Lower leg skin (tissue), 3 donors: ENCODE measurements at regions not wholly inside any gene's neighbourhood (a gene's known extent, or its start where the extent isn't known, plus 50 kb on each side); places are given as distances from the start of the nearest gene placed in this dataset.

Source experiments
- POLR2A ChIP-seq, 2 donors: fragments of 450-650 bp; IDR thresholded peaks; one replicate each; pipeline ENCODE4 v1.6.1; 2016 to 2017; ENCODE audit warnings: antibody characterized with exemption in 2 of 2, mild to moderate bottlenecking in 1 of 2, moderate library complexity in 1 of 2
- TF ChIP-seq, protein P1 (sequence below), 3 donors: fragments of 450-650 bp; IDR thresholded peaks; one replicate each; pipeline ENCODE4 v1.5.1; 2016; ENCODE audit warnings: antibody characterized with exemption in 3 of 3, mild to moderate bottlenecking in 3 of 3, moderate library complexity in 2 of 3

DNA sequence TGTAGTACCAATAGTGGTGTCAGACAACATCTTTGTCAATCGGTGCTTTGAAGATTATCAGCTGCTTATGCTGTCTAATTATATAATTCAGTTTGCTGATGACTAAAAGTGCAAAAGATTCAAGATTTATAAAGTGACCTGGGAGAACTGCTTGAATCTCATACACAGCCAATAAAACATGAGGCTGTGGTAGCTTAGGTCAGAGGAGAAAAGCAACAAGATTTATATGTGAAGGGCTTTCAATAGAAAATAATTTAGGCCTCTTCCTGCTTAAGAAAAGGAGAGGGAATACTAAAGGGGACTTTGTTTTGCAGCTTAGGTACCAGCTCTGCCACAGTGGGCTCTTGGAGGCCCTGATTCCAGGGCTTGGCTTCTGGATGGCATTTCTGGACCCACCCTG lies 111.0 kb upstream of the MAD2L1 start:
- TF ChIP-seq, protein P1, sequence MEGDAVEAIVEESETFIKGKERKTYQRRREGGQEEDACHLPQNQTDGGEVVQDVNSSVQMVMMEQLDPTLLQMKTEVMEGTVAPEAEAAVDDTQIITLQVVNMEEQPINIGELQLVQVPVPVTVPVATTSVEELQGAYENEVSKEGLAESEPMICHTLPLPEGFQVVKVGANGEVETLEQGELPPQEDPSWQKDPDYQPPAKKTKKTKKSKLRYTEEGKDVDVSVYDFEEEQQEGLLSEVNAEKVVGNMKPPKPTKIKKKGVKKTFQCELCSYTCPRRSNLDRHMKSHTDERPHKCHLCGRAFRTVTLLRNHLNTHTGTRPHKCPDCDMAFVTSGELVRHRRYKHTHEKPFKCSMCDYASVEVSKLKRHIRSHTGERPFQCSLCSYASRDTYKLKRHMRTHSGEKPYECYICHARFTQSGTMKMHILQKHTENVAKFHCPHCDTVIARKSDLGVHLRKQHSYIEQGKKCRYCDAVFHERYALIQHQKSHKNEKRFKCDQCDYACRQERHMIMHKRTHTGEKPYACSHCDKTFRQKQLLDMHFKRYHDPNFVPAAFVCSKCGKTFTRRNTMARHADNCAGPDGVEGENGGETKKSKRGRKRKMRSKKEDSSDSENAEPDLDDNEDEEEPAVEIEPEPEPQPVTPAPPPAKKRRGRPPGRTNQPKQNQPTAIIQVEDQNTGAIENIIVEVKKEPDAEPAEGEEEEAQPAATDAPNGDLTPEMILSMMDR (IDR thresholded peaks at IDR 0.05), result no peak
- TF ChIP-seq POLR2A (IDR thresholded peaks at IDR 0.05), result no peak
